HL-60 (cell line): ENCODE measurements at regions not wholly inside any gene's neighbourhood (a gene's known extent, or its start where the extent isn't known, plus 50 kb on each side); places are given as distances from the start of the nearest gene placed in this dataset.

Experiments
- CTCF ChIP-seq: IDR thresholded peaks from one replicate; pipeline ENCODE4 v1.5.1; 2011; ENCODE audit warnings: low read length, control low read depth, inconsistent platforms; ENCODE audit not compliant: insufficient read depth
- GABPA ChIP-seq: IDR thresholded peaks from 2 replicates; pipeline ENCODE4 v1.6.1; 2012; ENCODE audit warnings: low read depth
- POLR2AphosphoS5 ChIP-seq: IDR thresholded peaks from 2 replicates; pipeline ENCODE4 v1.6.1; 2012; ENCODE audit warnings: low read depth
- REST ChIP-seq: IDR thresholded peaks from 2 replicates; pipeline ENCODE4 v1.6.1; 2012; ENCODE audit warnings: low read depth; ENCODE audit not compliant: insufficient replicate concordance
- SPI1 ChIP-seq: IDR thresholded peaks from 2 replicates; pipeline ENCODE4 v1.6.1; 2012; ENCODE audit warnings: low read depth, mild to moderate bottlenecking, borderline replicate concordance

GRCh38 chr21:28877318-28877884 is 115.3 kb downstream of the LTN1 start:
- no peak for TF ChIP-seq CTCF
- no peak for TF ChIP-seq GABPA
- TF ChIP-seq SPI1: no peak
- TF ChIP-seq REST: no peak
- no peak for TF ChIP-seq POLR2AphosphoS5
